ENCODE measurements at regions not wholly inside any gene's neighbourhood (a gene's known extent, or its start where the extent isn't known, plus 50 kb on each side); places are given as distances from the start of the nearest gene placed in this dataset.

- WGBS (ENCODE audit: insufficient coverage), result 23% methylated on average over 2 of the region's 6 CpGs
- DNase-seq (ENCODE audit: low read depth in 4 of 6, low spot score in 6 of 6), result no peak
- Histone ChIP-seq H3K27ac (ENCODE audit: low read depth, low read length) (no peak overlapping the region), H3K36me3 (ENCODE audit: control insufficient read depth, insufficient read depth, low read length) (no peaks in the 10 kb centered on the region), H3K27me3 (ENCODE audit: control insufficient read depth, insufficient read depth, low read length) (no peaks in the 10 kb centered on the region), H3K4me1 (ENCODE audit: control insufficient read depth, insufficient read depth, low read length) (no peaks in the 10 kb centered on the region), H3K9me3 (ENCODE audit: control insufficient read depth, insufficient read depth, low read length) (no peaks in the 10 kb centered on the region), H3K4me3 (ENCODE audit: low read depth, low read length) (no peak overlapping the region)
Measured at GRCh38 chr3:5634411-5634810, 446.9 kb downstream of the EDEM1 start.

GRCh38 chr3:5635746-5636145, 448.2 kb downstream of the EDEM1 start:
- no peaks in the 10 kb centered on the region for H3K4me1 ChIP-seq (ENCODE audit: control insufficient read depth, insufficient read depth, low read length)

GRCh38 chr3:5638550-5638949, 451.0 kb downstream of the EDEM1 start:
- no peak for DNase-seq (ENCODE audit: low read depth in 4 of 6, low spot score in 6 of 6)
- WGBS (ENCODE audit: insufficient coverage), result 100% methylated on average over 2 of the region's 2 CpGs
- H3K9me3 ChIP-seq (ENCODE audit: control insufficient read depth, insufficient read depth, low read length), result no peaks in the 10 kb centered on the region
- H3K36me3 ChIP-seq (ENCODE audit: control insufficient read depth, insufficient read depth, low read length), result no peaks in the 10 kb centered on the region
- no peak overlapping the region for H3K4me3 ChIP-seq (ENCODE audit: low read depth, low read length)
- no peaks in the 10 kb centered on the region for H3K27me3 ChIP-seq (ENCODE audit: control insufficient read depth, insufficient read depth, low read length)
- no peak overlapping the region for H3K27ac ChIP-seq (ENCODE audit: low read depth, low read length)
- H3K4me1 ChIP-seq (ENCODE audit: control insufficient read depth, insufficient read depth, low read length), result no peaks in the 10 kb centered on the region

More at GRCh38 chr3:5635746-5636145, 448.2 kb downstream of the EDEM1 start:
- H3K27me3 ChIP-seq (ENCODE audit: control insufficient read depth, insufficient read depth, low read length), result no peaks in the 10 kb centered on the region
- no peak overlapping the region for H3K4me3 ChIP-seq (ENCODE audit: low read depth, low read length)
- no CpG with 5 or more reads among the region's 2 CpGs for WGBS (ENCODE audit: insufficient coverage)
- DNase-seq (ENCODE audit: low read depth in 4 of 6, low spot score in 6 of 6), result peak in 1 of 6 donors; percentile 5
- no peaks in the 10 kb centered on the region for H3K36me3 ChIP-seq (ENCODE audit: control insufficient read depth, insufficient read depth, low read length)
- no peak overlapping the region for H3K27ac ChIP-seq (ENCODE audit: low read depth, low read length)
- no peaks in the 10 kb centered on the region for H3K9me3 ChIP-seq (ENCODE audit: control insufficient read depth, insufficient read depth, low read length)

GRCh38 chr3:5644773-5645670, 457.5 kb downstream of the EDEM1 start:
- DNase-seq (ENCODE audit: low read depth in 4 of 6, low spot score in 6 of 6), result peak in 1 of 6 donors; percentile 42
- H3K36me3 ChIP-seq (ENCODE audit: control insufficient read depth, insufficient read depth, low read length), result no peaks in the 10 kb centered on the region
- no peak overlapping the region for H3K4me3 ChIP-seq (ENCODE audit: low read depth, low read length)
- no peaks in the 10 kb centered on the region for H3K9me3 ChIP-seq (ENCODE audit: control insufficient read depth, insufficient read depth, low read length)
- 80% methylated on average over 3 of the region's 7 CpGs for WGBS (ENCODE audit: insufficient coverage)
- H3K27ac ChIP-seq (ENCODE audit: low read depth, low read length), result no peak overlapping the region
- H3K27me3 ChIP-seq (ENCODE audit: control insufficient read depth, insufficient read depth, low read length), result no peaks in the 10 kb centered on the region
- no peaks in the 10 kb centered on the region for H3K4me1 ChIP-seq (ENCODE audit: control insufficient read depth, insufficient read depth, low read length)

- Histone ChIP-seq H3K27me3 (ENCODE audit: control insufficient read depth, insufficient read depth, low read length) (no peaks in the 10 kb centered on the region), H3K27ac (ENCODE audit: low read depth, low read length) (no peak overlapping the region), H3K4me1 (ENCODE audit: control insufficient read depth, insufficient read depth, low read length) (no peaks in the 10 kb centered on the region), H3K4me3 (ENCODE audit: low read depth, low read length) (no peak overlapping the region), H3K36me3 (ENCODE audit: control insufficient read depth, insufficient read depth, low read length) (no peaks in the 10 kb centered on the region), H3K9me3 (ENCODE audit: control insufficient read depth, insufficient read depth, low read length) (no peaks in the 10 kb centered on the region)
- 88% methylated on average over 2 of the region's 10 CpGs for WGBS (ENCODE audit: insufficient coverage)
- DNase-seq (ENCODE audit: low read depth in 4 of 6, low spot score in 6 of 6), result no peak
Measured at GRCh38 chr3:5645692-5646410, 458.3 kb downstream of the EDEM1 start.

GRCh38 chr3:5650303-5650702, 462.8 kb downstream of the EDEM1 start:
- no peak overlapping the region for H3K4me3 ChIP-seq (ENCODE audit: low read depth, low read length)
- WGBS (ENCODE audit: insufficient coverage), result no CpG with 5 or more reads among the region's 2 CpGs
- no peak overlapping the region for H3K27ac ChIP-seq (ENCODE audit: low read depth, low read length)
- no peaks in the 10 kb centered on the region for H3K27me3 ChIP-seq (ENCODE audit: control insufficient read depth, insufficient read depth, low read length)
- no peaks in the 10 kb centered on the region for H3K9me3 ChIP-seq (ENCODE audit: control insufficient read depth, insufficient read depth, low read length)
- no peaks in the 10 kb centered on the region for H3K36me3 ChIP-seq (ENCODE audit: control insufficient read depth, insufficient read depth, low read length)
- DNase-seq (ENCODE audit: low read depth in 4 of 6, low spot score in 6 of 6), result peak in 1 of 6 donors; percentile 11
- H3K4me1 ChIP-seq (ENCODE audit: control insufficient read depth, insufficient read depth, low read length), result no peaks in the 10 kb centered on the region

GRCh38 chr3:5651351-5651750, 463.8 kb downstream of the EDEM1 start:
- Histone ChIP-seq H3K27me3 (ENCODE audit: control insufficient read depth, insufficient read depth, low read length) (no peaks in the 10 kb centered on the region), H3K36me3 (ENCODE audit: control insufficient read depth, insufficient read depth, low read length) (no peaks in the 10 kb centered on the region), H3K27ac (ENCODE audit: low read depth, low read length) (no peak overlapping the region), H3K4me1 (ENCODE audit: control insufficient read depth, insufficient read depth, low read length) (no peaks in the 10 kb centered on the region), H3K4me3 (ENCODE audit: low read depth, low read length) (no peak overlapping the region), H3K9me3 (ENCODE audit: control insufficient read depth, insufficient read depth, low read length) (no peaks in the 10 kb centered on the region)
- 87% methylated on average over 3 of the region's 3 CpGs for WGBS (ENCODE audit: insufficient coverage)
- DNase-seq (ENCODE audit: low read depth in 4 of 6, low spot score in 6 of 6), result no peak

GRCh38 chr3:5653426-5654143, 466.1 kb downstream of the EDEM1 start:
- DNase-seq (ENCODE audit: low read depth in 4 of 6, low spot score in 6 of 6), result no peak
- Histone ChIP-seq H3K27ac (ENCODE audit: low read depth, low read length) (no peak overlapping the region), H3K4me3 (ENCODE audit: low read depth, low read length) (no peak overlapping the region), H3K9me3 (ENCODE audit: control insufficient read depth, insufficient read depth, low read length) (peaks cover 1% of the 10 kb centered on the region), H3K27me3 (ENCODE audit: control insufficient read depth, insufficient read depth, low read length) (no peaks in the 10 kb centered on the region), H3K36me3 (ENCODE audit: control insufficient read depth, insufficient read depth, low read length) (no peaks in the 10 kb centered on the region), H3K4me1 (ENCODE audit: control insufficient read depth, insufficient read depth, low read length) (no peaks in the 10 kb centered on the region)
- no CpG with 5 or more reads among the region's 2 CpGs for WGBS (ENCODE audit: insufficient coverage)

- Histone ChIP-seq H3K27me3 (ENCODE audit: control insufficient read depth, insufficient read depth, low read length) (no peaks in the 10 kb centered on the region), H3K4me1 (ENCODE audit: control insufficient read depth, insufficient read depth, low read length) (no peaks in the 10 kb centered on the region), H3K9me3 (ENCODE audit: control insufficient read depth, insufficient read depth, low read length) (peaks cover 1% of the 10 kb centered on the region), H3K4me3 (ENCODE audit: low read depth, low read length) (no peak overlapping the region), H3K27ac (ENCODE audit: low read depth, low read length) (no peak overlapping the region), H3K36me3 (ENCODE audit: control insufficient read depth, insufficient read depth, low read length) (no peaks in the 10 kb centered on the region)
- WGBS (ENCODE audit: insufficient coverage), result 100% methylated on average over 1 of the region's 5 CpGs
- no peak for DNase-seq (ENCODE audit: low read depth in 4 of 6, low spot score in 6 of 6)
Measured at GRCh38 chr3:5657106-5657505, 469.6 kb downstream of the EDEM1 start.
